H4 (cell line): ENCODE measurements at regions not wholly inside any gene's neighbourhood (a gene's known extent, or its start where the extent isn't known, plus 50 kb on each side); places are given as distances from the start of the nearest gene placed in this dataset.
A peak's percentile ranks its signal among the peaks of the same experiment; 100 is the strongest.
"Not testable (repeated sequence)": the region's sequence is repeated elsewhere in the genome, so short reads cannot be mapped to it uniquely, and the experiment has no call there.

Source experiments
- DNase-seq: peaks from one replicate; pipeline ENCODE4 v3.0.0-alpha.2; 2015; ENCODE audit warnings: low spot score

- DNase-seq = peak; percentile 71
Measured at GRCh38 chr17:13864521-13864920, 204.8 kb upstream of the COX10 start.

- no peak for DNase-seq
Measured at GRCh38 chr17:13865650-13866049, 203.7 kb upstream of the COX10 start.

GRCh38 chr17:13869331-13869940 is 199.9 kb upstream of the COX10 start:
- no peak for DNase-seq

GRCh38 chr17:13871261-13871660 is 198.0 kb upstream of the COX10 start:
- DNase-seq = no peak

- no peak for DNase-seq
Measured at GRCh38 chr17:13874134-13874533, 195.2 kb upstream of the COX10 start.

- no peak for DNase-seq
Measured at GRCh38 chr17:13874817-13875216, 194.5 kb upstream of the COX10 start.

GRCh38 chr17:13879961-13880466 is 189.3 kb upstream of the COX10 start:
- DNase-seq = no peak

- no peak for DNase-seq
Measured at GRCh38 chr17:13883659-13884058, 185.6 kb upstream of the COX10 start.

- no peak for DNase-seq
Measured at GRCh38 chr17:13884347-13884746, 185.0 kb upstream of the COX10 start.

GRCh38 chr17:13885550-13885949 is 183.8 kb upstream of the COX10 start:
- DNase-seq = no peak

- DNase-seq = peak; percentile 51
Measured at GRCh38 chr17:13885953-13886889, 183.1 kb upstream of the COX10 start.

GRCh38 chr17:13888056-13888609 is 181.2 kb upstream of the COX10 start:
- peak; percentile 22 for DNase-seq

GRCh38 chr17:13908971-13909370 is 160.3 kb upstream of the COX10 start:
- not testable (repeated sequence) for DNase-seq

GRCh38 chr17:13909901-13910519 is 159.3 kb upstream of the COX10 start:
- DNase-seq = no peak

- DNase-seq = no peak
Measured at GRCh38 chr17:13917634-13918033, 151.7 kb upstream of the COX10 start.

GRCh38 chr17:13918247-13918646 is 151.1 kb upstream of the COX10 start:
- DNase-seq = no peak

GRCh38 chr17:13919818-13920217 is 149.5 kb upstream of the COX10 start:
- DNase-seq = no peak

GRCh38 chr17:13920413-13920812 is 148.9 kb upstream of the COX10 start:
- no peak for DNase-seq

GRCh38 chr17:13921841-13922776 is 147.2 kb upstream of the COX10 start:
- DNase-seq = no peak

- no peak for DNase-seq
Measured at GRCh38 chr17:13922885-13923284, 146.4 kb upstream of the COX10 start.

GRCh38 chr17:13925579-13925978 is 143.7 kb upstream of the COX10 start:
- peak; percentile 9 for DNase-seq
